ENCODE measurements at regions not wholly inside any gene's neighbourhood (a gene's known extent, or its start where the extent isn't known, plus 50 kb on each side); places are given as distances from the start of the nearest gene placed in this dataset.
A peak's percentile ranks its signal among the peaks of the same experiment; 100 is the strongest.

- no peak for DNase-seq (ENCODE audit: low spot score)
Observed at GRCh38 chr12:115423546-115423987, 739.6 kb upstream of the TBX3 start.

GRCh38 chr12:115422845-115423545 lies 739.0 kb upstream of the TBX3 start:
- DNase-seq (ENCODE audit: low spot score): no peak

- DNase-seq (ENCODE audit: low spot score): no peak
Observed at GRCh38 chr12:115421796-115422709, 738.1 kb upstream of the TBX3 start.

GRCh38 chr12:115421350-115421749 lies 737.4 kb upstream of the TBX3 start:
- DNase-seq (ENCODE audit: low spot score): no peak

GRCh38 chr12:115419145-115419646 lies 735.2 kb upstream of the TBX3 start:
- no peak for DNase-seq (ENCODE audit: low spot score)

- DNase-seq (ENCODE audit: low spot score): no peak
Observed at GRCh38 chr12:115417610-115418009, 733.6 kb upstream of the TBX3 start.

- no peak for DNase-seq (ENCODE audit: low spot score)
Observed at GRCh38 chr12:115416869-115417268, 732.9 kb upstream of the TBX3 start.

GRCh38 chr12:115413626-115414025 lies 729.7 kb upstream of the TBX3 start:
- DNase-seq (ENCODE audit: low spot score): no peak

- no peak for DNase-seq (ENCODE audit: low spot score)
Observed at GRCh38 chr12:115412831-115413230, 728.9 kb upstream of the TBX3 start.

GRCh38 chr12:115411121-115411520 lies 727.1 kb upstream of the TBX3 start:
- no peak for DNase-seq (ENCODE audit: low spot score)

GRCh38 chr12:115408642-115409041 lies 724.7 kb upstream of the TBX3 start:
- DNase-seq (ENCODE audit: low spot score): no peak

GRCh38 chr12:115407723-115408122 lies 723.7 kb upstream of the TBX3 start:
- no peak for DNase-seq (ENCODE audit: low spot score)

GRCh38 chr12:115407036-115407435 lies 723.1 kb upstream of the TBX3 start:
- no peak for DNase-seq (ENCODE audit: low spot score)

- no peak for DNase-seq (ENCODE audit: low spot score)
Observed at GRCh38 chr12:115405471-115405860, 721.5 kb upstream of the TBX3 start.

GRCh38 chr12:115404761-115405470 lies 720.9 kb upstream of the TBX3 start:
- DNase-seq (ENCODE audit: low spot score): peak; percentile 77

GRCh38 chr12:115403689-115404088 lies 719.7 kb upstream of the TBX3 start:
- DNase-seq (ENCODE audit: low spot score): no peak

- DNase-seq (ENCODE audit: low spot score): no peak
Observed at GRCh38 chr12:115403253-115403652, 719.3 kb upstream of the TBX3 start.

- DNase-seq (ENCODE audit: low spot score): peak; percentile 49
Observed at GRCh38 chr12:115402443-115403180, 718.6 kb upstream of the TBX3 start.

- DNase-seq (ENCODE audit: low spot score): no peak
Observed at GRCh38 chr12:115401761-115402160, 717.8 kb upstream of the TBX3 start.

- DNase-seq (ENCODE audit: low spot score): no peak
Observed at GRCh38 chr12:115400011-115400410, 716.0 kb upstream of the TBX3 start.

- peak; percentile 19 for DNase-seq (ENCODE audit: low spot score)
Observed at GRCh38 chr12:115398311-115398781, 714.4 kb upstream of the TBX3 start.

- no peak for DNase-seq (ENCODE audit: low spot score)
Observed at GRCh38 chr12:115396567-115396966, 712.6 kb upstream of the TBX3 start.

Measured in AG20443 (cell line).